ENCODE measurements at regions not wholly inside any gene's neighbourhood (a gene's known extent, or its start where the extent isn't known, plus 50 kb on each side); places are given as distances from the start of the nearest gene placed in this dataset.
"Not testable (repeated sequence)": the region's sequence is repeated elsewhere in the genome, so short reads cannot be mapped to it uniquely, and the experiment has no call there.

- no peak for DNase-seq (ENCODE audit: low read depth)
Measured at GRCh38 chr14:65834051-65834450, 421.5 kb downstream of the FUT8 start.

- no peak for DNase-seq (ENCODE audit: low read depth)
Measured at GRCh38 chr14:65834812-65835211, 422.3 kb downstream of the FUT8 start.

GRCh38 chr14:65835501-65835900 lies 423.0 kb downstream of the FUT8 start:
- DNase-seq (ENCODE audit: low read depth), result no peak

GRCh38 chr14:65838565-65838964 lies 426.0 kb downstream of the FUT8 start:
- DNase-seq (ENCODE audit: low read depth), result no peak

GRCh38 chr14:65840118-65840751 lies 427.7 kb downstream of the FUT8 start:
- DNase-seq (ENCODE audit: low read depth), result no peak

GRCh38 chr14:65840786-65841185 lies 428.3 kb downstream of the FUT8 start:
- DNase-seq (ENCODE audit: low read depth), result no peak

- DNase-seq (ENCODE audit: low read depth), result no peak
Measured at GRCh38 chr14:65846196-65846868, 433.8 kb downstream of the FUT8 start.

- no peak for DNase-seq (ENCODE audit: low read depth)
Measured at GRCh38 chr14:65847075-65847847, 434.7 kb downstream of the FUT8 start.

- DNase-seq (ENCODE audit: low read depth), result not testable (repeated sequence)
Measured at GRCh38 chr14:65847931-65848330, 435.4 kb downstream of the FUT8 start.

GRCh38 chr14:65849091-65849490 lies 436.6 kb downstream of the FUT8 start:
- DNase-seq (ENCODE audit: low read depth), result no peak

GRCh38 chr14:65849558-65849957 lies 437.0 kb downstream of the FUT8 start:
- no peak for DNase-seq (ENCODE audit: low read depth)

- DNase-seq (ENCODE audit: low read depth), result no peak
Measured at GRCh38 chr14:65850429-65851135, 438.1 kb downstream of the FUT8 start.

- no peak for DNase-seq (ENCODE audit: low read depth)
Measured at GRCh38 chr14:65852689-65853088, 440.2 kb downstream of the FUT8 start.

GRCh38 chr14:65853407-65853955 lies 441.0 kb downstream of the FUT8 start:
- no peak for DNase-seq (ENCODE audit: low read depth)

- DNase-seq (ENCODE audit: low read depth), result no peak
Measured at GRCh38 chr14:65854215-65854614, 441.7 kb downstream of the FUT8 start.

- DNase-seq (ENCODE audit: low read depth), result no peak
Measured at GRCh38 chr14:65860956-65861611, 448.6 kb downstream of the FUT8 start.

- no peak for DNase-seq (ENCODE audit: low read depth)
Measured at GRCh38 chr14:65864549-65864948, 452.0 kb downstream of the FUT8 start.

- DNase-seq (ENCODE audit: low read depth), result no peak
Measured at GRCh38 chr14:65864984-65865383, 452.5 kb downstream of the FUT8 start.

- DNase-seq (ENCODE audit: low read depth), result no peak
Measured at GRCh38 chr14:65866448-65866847, 453.9 kb downstream of the FUT8 start.

- DNase-seq (ENCODE audit: low read depth), result no peak
Measured at GRCh38 chr14:65866886-65867285, 454.4 kb downstream of the FUT8 start.

- DNase-seq (ENCODE audit: low read depth), result no peak
Measured at GRCh38 chr14:65867333-65867732, 454.8 kb downstream of the FUT8 start.

Measured in LHCN-M2 (cell line).